ENCODE measurements at regions not wholly inside any gene's neighbourhood (a gene's known extent, or its start where the extent isn't known, plus 50 kb on each side); places are given as distances from the start of the nearest gene placed in this dataset.

- no peak for DNase-seq
Observed at GRCh38 chr10:35913628-35914027, 271.5 kb upstream of the FZD8 start.

- no peak for DNase-seq
Observed at GRCh38 chr10:35912615-35913569, 270.8 kb upstream of the FZD8 start.

DNA sequence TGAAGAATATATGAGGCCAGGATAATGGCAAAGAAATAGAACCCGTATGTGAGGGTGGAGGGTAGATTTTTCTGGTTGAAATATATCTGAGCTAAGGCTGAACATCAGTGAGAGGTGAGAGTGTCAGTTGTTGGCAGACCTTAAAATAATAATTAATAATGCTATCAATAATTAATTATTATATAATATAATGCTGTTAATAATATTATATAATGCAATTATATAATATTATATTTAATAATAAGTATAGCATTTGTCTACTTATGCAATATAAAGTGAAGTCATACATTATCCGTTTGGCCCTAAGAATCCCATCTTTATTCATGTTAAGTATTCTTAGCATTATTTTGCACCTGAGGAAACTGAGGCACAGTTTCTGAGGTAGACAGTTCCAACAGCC lies 269.9 kb upstream of the FZD8 start:
- DNase-seq: no peak

DNA sequence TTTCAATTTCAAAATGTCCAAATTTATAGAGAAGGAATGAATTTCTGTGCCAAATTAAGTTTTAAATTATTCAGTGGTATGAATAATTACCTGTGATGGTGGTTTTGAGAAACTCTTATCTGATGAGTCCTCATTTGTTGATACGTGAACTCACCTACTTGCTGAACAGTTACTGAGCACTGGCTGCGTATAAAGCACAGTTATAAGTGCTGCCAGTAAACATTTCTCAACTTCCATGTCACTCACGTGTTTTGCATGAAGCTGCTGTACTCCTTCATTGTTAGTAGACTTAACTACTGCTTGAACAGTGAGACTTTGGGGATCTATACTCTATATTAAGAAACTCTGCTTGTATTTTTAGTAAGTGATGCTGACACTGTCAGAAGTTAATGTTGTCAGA lies 269.1 kb upstream of the FZD8 start:
- DNase-seq: no peak

DNA sequence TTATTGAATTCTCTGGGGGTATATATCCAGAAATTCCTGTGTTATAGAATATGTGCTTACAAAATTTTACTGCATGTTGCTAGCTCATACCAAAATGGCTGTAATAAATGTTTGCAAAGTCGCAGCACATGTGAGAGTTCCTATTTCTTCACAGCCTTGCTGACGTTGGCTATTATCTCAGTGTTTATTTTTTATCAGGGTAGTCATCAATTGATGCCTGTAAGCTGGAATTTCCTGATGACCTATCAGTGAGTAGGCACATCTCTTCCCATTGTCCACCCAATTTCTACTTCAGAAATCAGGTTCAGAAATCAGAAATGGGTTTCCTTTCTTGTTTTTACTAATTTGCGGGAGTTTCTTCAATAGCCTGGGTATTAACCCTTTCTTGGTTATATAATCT lies 268.1 kb upstream of the FZD8 start:
- no peak for DNase-seq

- no peak for DNase-seq
Observed at GRCh38 chr10:35909121-35909720, 267.1 kb upstream of the FZD8 start.

DNA sequence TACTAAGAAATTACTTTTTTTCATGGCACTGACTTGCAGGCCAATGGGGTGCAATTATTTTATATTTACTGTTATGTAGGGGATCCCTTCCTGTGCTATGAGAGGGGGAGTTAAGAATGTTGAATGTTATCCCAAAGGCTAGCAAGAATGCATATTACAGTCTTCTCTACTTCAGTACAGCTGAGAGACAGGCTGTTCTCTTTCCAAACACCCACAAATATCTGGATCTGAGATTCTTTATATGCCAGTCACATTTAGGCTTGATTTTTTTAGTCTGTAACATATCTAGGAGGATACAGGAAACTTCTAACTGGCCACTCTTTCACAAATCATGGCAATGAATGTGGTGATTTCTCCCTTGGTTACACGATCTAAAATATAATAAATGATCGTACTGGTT lies 266.4 kb upstream of the FZD8 start:
- no peak for DNase-seq

- no peak for DNase-seq
Observed at GRCh38 chr10:35907548-35907947, 265.5 kb upstream of the FZD8 start.

DNA sequence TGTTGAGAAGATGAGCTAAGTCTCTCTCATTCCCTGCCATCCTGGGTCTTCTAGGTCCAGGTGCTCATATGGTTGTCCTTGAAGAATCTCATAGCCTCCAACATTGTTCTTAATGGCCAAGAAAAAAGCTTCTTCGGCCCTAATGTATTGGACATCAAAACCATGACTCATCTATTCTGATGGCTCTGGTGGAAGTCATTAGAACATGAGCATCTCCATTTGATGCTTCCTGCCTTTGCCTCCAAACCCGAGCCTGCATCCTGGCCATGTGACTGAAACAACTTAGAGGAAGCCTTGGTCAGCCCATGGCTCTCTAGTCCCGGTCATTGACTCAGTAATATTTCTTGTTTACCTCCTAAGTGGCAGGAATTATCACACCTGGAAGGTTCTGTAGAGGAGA lies 264.1 kb upstream of the FZD8 start:
- no peak for DNase-seq

- DNase-seq: no peak
Observed at GRCh38 chr10:35903021-35903420, 260.9 kb upstream of the FZD8 start.

GRCh38 chr10:35898716-35899440 lies 256.8 kb upstream of the FZD8 start:
- no peak for DNase-seq

DNA sequence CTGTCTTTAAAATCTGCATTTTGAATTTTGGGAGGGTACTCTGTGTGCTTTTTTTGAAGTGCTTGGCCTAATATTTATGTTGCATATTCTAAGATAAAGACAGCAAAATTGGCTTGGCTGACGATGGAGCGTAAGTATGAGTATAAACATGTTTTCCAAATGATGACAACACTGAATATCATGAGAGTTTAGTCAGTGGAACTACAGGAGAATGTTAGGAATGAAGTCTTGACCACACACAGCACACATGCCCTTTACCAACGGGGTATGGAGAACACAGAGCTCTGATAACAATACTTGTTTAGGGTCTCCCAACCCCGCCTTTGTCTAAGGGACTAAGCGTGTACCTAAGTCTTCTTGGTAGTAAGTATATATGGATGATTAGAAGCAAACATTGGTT lies 253.9 kb upstream of the FZD8 start:
- DNase-seq: no peak

DNA sequence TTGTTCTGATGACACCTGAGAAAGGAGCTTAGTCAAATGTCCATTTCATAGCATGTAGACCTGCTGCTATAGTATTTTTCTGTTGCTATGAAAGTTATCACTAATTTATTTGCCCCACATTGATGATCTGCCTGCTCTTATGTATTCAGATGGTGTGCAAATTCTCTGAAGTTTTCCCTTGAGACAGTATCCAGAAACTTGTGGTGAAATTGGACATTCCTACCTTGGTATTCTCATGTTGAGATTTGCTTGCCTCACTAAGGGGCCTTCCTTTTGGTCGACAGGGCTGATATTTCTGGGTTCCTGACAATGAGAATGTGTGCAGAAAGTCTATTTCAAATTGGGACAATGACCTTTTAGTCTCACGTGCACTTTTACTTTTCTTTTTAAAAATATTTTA lies 253.2 kb upstream of the FZD8 start:
- DNase-seq: no peak

GRCh38 chr10:35892526-35892925 lies 250.4 kb upstream of the FZD8 start:
- no peak for DNase-seq

GRCh38 chr10:35890676-35891495 lies 248.8 kb upstream of the FZD8 start:
- DNase-seq: no peak

DNA sequence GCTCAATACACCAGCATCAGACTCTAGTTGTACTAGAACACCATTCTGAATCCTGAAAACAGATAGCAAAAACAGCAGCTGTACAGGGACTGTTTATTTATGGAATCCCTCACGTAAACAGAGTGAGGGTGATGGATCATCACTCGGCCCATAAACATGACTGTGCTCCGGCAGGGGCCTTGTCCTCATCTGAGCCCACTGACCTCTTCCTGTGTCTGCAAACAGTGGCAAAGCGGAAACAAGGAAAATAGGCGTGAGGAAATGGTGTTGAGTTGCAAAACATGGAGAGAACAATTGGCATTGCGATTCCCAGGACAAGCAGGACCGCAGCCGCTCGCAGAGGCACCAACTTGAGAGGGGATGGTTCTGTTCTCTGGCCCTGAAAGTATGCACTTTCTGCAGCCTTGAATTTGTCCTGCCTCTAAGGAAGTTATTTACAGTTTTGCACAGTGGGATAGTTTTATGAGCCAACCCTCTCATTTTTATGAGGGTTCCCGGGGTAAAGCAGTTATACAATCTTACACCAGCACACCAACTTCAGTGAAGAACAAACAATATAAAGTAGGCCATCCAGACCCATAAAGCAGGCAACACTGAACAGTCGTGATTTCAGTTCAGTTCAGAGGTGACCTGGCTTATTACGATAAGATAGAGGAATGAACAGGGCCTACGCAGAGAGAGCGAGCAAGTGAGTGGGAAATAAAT lies 248.0 kb upstream of the FZD8 start:
- no peak for DNase-seq

DNA sequence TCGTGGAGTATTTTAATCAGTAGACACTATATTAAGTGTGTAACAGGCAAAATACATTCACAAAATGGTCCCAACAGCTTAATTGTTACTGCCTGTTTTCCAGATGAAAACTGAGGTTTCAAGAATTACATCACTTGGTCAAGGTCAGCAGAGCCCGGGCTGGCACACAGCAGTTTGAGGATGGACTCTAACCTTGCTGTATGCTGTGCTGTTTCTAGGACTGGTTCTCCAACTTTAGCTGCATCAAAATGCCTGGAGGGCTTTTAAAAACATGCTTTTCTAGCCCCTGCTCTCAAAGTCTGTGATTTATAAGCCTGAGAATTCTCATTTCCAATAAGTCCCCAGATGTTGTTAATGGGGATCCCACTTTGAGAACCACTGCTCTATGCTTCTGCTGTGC lies 247.1 kb upstream of the FZD8 start:
- no peak for DNase-seq

- no peak for DNase-seq
Observed at GRCh38 chr10:35888400-35888799, 246.3 kb upstream of the FZD8 start.

DNA sequence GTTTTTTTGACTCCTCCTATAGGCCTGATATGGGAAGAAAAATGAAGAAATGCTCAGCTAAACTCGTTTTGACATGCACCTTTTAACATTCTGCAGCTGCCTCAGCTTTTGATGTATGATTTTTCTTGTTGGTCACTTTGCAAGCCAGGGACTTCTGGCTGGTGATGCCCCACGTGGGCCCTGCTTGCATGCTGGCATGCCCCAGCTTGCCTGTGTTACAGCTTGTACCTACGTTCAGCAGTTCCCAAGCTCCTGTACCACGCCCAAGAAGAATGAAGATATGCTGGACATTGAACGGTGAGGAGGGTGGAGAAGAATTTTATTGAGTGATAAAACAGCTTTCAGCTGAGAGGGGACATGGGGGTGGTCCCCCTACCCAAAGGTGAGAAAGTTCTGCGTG lies 245.6 kb upstream of the FZD8 start:
- DNase-seq: no peak

GRCh38 chr10:35885076-35885475 lies 243.0 kb upstream of the FZD8 start:
- DNase-seq: no peak

DNA sequence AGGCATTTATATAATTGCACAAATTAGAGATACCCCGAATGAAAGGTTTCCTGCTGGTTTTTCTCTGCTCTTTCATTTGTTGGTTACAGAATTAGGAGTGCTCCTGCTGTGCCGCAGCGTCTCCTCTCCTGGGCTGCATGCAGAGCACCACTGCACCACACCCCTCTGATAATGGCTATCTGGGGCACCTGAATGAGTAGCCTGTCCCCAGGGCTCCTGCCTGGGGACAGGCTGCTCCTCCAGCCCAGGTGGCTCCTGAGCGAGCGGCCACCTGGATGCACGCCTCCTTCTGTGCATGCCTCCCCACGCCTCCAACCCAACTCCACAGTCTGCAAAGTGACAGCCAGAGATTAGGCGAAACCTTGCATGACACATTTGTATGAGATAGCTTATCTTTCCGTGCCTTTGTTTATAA lies 242.6 kb upstream of the FZD8 start:
- no peak for DNase-seq

DNA sequence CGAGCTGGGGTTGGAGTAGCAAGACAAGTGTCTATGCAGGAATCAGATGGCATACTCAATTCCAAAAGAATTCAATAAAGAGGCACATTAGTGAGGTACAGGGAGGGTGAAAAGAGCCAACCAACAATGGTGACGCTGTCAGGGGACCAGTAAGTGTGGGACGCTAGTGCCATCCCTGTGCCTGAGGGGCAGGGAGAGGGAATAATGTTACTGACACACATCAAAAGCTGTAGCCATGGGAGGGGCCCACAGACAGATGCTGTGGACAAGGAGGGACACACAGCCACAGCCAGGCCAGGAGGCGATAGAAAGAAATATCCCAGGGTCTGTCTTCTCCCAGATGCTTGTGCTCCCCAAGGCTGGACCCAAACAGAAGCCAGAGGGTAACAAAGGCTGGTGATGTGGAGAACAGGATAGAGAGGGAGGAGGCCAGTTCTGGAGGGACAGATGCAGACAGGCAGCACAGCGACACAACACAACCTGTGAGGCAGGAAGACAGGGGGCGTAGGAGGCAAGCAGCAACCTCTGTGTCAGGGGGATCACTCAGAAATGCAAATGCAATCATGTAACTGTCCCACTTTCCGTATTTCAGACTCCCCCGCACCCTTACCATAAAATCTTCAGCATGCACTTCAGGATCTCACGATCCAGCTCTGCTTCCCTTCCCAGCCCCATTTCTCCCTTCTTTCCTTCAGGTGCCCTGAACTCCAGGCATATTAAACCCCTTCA lies 240.5 kb upstream of the FZD8 start:
- no peak for DNase-seq

All from CD4-positive, alpha-beta T cell treated with Interleukin-4 for 4 hours (primary cell).